Activated T-cell treated with anti-CD3 and anti-CD28 coated beads, Interleukin-2, amount 50 U/mL, for 1 hour (primary cell): ENCODE measurements at regions not wholly inside any gene's neighbourhood (a gene's known extent, or its start where the extent isn't known, plus 50 kb on each side); places are given as distances from the start of the nearest gene placed in this dataset.

Source experiments
- DNase-seq: peaks from one replicate; pipeline ENCODE4 v3.0.0-alpha.2; 2020

DNA sequence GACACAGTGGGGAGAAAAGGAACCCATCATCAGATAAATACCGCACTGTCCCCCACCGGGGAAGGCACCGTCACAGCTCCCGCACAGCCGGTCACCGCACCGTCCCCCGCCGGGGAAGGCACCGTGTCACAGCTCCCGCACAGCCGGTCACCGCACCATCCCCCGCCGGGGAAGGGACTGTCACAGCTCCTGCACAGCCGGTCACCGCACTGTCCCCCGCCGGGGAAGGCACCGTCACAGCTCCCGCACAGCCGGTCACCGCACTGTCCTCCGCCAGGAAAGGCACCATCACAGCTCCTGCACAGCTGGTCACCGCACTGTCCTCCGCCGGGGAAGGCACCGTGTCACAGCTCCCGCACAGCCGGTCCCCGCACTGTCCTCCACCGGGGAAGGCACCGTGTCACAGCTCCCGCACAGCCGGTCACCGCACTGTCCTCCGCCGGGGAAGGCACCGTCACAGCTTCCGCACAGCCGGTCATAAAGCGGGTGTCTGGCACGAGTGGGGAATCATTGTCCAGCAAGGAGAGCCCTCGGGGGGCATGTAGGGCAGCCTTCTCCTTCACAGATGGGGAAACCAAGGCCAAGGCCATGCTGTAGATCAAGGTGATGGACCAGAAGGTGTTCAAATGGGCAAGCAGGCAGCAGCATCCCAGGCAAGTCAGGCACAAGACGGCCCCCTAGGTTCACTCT is 280.1 kb downstream of the NPHP4 start:
- DNase-seq, result no peak

DNA sequence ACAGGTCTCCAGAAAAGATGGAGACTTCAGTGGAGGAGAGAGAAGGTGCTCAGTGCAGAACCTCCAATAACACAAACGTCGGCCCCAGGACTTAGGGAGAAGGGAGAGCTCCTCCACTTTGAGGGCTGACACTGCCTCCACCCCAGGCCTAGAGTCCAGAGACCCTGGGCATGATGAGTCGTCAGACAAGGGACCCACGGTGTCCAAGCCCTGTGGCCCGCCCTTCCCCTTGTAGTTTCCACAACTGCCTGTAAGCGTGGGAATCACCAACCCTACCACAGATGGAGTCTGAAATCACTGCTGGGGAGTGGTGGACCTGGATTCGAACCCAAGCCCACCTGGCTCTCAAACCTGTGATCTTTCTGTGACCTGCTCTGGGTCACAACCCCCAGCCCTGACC is 281.1 kb downstream of the NPHP4 start:
- DNase-seq, result no peak

DNA sequence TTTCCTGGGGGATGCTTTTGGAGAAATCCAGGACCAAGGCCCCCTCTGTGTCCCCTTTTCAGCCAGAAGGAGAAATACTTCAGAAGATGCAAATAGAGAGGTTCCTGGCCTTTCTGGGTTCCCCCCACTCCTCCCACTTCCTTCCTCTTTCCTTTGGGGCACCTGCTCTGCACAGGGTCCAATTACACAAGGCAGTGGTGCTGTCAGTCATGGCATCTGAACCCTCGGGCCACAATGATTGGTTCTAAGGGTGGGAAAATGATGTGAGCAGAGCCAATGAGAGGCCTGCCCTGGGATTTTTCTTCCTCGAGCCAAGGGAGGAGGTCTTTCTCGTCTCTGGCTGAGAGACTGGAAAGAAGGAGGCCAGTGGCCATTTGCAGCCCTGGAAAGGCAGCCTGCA is 282.2 kb downstream of the NPHP4 start:
- DNase-seq, result no peak

DNA sequence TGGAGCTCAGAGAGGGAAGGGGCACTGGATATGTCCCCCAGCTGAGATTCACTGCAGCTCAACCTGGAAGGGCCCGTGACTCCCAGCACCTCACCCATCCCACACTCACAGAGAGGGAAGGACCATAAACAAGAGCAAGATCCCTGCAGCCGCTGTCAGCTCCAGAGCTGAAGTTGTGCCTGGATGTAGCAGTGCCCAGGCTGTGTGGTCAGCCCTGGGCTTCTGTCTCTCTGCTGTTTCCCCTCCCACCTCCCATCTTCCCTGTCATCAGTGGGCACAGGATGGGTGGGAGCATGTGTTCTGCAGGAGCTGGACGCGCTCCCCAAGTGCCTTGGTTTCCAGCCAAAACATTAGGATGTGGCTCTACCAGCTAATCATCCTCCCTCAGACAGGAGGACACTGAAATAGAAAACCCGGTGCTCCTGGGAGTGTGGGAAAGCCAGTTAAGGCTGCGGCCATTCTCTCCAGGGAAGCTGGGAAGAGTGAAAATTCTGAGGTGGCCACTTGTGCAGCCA is 282.7 kb downstream of the NPHP4 start:
- DNase-seq, result no peak

DNA sequence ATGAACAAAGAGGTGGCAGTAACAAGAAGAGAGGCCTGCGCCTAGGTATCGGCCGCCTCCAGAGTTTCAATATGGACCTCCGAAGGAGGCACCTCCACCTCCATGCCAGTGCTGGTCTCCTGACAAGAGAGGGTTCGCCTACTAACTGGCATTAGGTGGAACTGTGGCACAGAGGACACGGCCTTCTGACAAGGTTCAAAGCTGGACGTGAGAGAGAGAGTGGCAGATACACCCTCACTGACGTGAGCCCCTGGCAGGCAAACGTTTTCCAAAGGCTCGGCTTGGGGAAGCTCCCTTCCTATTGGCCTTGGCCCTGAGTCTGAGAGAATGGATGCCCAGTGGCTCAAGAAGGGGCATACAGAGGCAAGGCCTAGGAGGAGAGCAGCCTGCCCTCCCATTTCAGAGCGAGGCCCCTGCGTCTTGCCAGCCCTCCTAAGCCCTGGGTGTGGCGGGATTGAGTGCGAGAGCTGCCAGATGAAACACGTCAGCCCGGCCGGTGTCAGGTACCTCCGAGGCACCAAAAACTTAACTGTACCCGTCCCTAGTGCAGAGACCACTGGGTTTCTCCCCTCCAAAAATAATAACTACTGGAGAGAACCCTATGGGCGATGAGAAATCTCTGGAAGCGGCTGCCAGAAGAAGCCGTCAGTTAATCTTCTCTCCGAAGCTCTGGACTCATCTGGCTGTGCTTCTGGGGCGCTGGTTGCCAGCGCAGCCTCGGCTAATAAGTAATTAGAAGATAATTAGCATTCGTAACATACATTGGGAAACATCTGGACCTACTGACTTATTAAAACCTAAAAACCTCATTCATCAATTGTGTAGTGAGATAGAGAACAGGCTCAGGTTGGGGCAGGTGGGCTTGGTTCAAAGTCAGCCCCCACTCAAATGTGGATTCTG is 283.6 kb downstream of the NPHP4 start:
- no peak for DNase-seq

DNA sequence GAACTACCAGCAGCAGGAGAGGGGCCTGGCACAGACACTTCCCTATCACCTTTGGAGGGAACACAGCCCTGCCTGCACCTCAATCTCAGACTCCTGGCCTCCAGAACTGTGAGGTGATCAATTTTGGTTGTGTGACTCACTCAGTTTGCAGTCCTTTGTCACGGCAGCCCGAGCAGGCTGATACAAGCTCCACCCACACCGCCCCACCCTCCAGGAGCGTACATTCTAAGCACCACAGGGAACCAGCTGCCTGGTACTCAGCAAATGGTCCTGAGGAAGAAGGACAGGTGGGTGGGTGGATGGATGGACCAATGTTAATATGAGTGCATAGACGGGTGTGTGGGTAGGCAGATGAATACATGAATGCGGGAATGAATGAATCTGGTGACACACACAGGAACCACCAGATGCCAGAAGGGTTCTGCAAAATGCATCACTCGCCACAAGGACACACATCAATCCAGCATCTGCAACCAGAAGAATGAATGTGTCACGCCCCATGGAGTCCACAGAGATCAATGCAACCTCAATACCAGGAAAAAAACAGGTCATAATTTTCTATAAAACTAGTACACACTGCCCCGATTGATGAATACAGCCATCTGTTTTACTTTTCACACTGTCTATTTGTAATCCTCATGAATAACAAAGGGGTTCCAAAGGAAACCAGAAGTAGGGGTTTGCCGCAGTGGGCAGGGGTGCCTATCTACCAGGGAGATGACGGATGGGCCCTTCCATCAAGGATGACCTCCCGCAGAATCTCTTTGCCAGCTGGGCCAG is 284.5 kb downstream of the NPHP4 start:
- no peak for DNase-seq

DNA sequence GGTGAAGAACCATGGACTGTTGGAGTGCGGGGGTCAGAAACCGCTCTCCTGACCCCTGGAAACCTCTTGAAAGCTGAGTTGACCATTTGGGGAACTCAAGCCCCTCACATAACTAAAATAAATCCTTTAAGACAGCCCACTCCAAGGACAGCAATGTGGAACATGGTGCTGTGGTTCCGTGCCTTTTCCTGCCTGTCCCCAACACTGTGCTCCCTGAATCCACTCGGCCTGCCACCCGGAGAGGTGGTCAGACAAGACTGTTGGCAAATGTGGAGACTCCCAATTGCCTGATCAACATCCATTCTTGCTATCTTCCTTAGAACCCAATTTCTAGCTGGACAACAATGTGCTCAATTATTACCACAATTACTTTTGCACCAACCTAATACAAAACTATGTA is 286.0 kb downstream of the NPHP4 start:
- DNase-seq, result no peak

DNA sequence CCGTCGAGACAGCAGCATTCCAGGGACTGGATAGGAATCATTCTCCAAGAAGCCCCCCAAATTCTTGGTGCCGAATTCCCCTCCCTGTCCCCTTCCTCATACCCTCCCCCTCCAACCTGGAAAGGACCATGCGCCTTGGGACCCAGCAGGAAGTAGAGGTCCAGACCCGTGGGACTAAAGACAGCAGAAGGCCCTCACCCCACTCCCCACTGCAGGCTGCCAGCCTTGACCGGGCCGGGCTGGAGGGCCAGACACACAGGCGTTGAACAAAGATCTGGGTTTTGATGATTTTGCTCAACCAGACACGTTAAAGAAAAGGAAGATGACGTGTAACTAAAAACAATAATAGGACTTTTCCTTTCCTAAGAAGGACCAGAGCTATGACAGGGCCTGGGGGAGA is 286.5 kb downstream of the NPHP4 start:
- no peak for DNase-seq

DNA sequence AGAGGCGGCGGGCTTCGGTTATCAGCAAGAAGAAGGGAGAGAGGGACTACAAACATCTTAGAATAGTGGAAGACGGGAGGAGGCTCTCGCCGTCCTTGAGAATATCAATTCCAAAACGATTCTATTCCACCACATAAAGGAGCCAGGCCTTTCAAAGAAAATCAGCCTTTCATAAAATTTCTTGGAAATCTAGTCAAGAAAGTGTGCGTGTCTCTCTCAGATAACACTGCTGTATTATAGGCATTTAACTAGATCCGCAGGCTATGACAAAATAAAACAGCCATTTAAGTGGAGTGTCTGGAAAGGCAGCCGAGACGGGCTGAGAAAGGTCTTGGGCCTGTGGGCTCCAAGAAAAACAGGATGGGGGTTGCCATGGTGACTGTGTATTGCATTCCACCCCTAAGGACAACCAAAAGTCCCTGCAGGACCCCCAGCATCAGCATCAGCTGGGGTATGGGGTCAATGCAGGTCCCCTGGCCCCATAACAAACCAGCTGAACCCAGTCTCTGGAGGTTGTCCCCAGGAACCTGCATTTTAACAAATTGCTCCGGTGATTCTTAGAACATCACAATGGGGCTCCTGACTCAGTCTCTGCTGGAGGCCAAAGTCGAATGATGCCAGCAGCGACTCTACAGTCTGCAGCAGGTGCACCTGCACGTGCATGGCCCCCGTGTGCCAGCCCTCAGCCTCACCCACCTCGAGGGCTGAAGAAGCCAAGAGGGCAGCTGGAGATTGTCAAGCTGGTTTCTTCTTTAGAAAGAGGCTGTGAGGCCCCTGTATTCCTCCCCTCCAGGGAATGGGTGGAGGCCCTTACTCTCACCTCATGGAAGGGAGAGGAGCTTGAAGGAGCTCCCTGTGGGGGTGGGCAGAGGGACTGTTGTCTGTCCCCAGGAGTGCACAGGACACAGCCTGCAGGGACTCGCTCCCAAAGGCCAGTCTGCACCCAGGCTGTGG is 287.4 kb downstream of the NPHP4 start:
- no peak for DNase-seq

DNA sequence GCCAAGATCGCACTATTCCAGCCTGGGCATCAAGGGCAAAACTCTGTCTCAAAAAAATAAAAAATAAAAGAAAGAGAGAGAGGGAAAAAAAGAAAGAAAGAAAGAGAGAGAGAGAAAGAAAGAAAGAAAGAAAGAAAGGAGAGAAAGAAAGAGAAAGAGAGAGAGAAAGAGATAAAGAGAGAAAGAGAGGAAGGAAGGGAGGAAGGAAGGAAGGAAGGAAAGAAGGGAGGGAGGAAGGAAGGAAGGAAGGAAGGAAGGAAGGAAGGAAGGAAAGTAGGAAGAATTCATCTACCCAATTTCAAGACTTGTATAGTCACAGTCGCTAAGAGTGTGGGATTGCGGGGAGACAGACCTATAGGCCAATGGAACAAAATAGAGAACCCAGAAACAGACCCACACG is 290.6 kb downstream of the NPHP4 start:
- no peak for DNase-seq

DNA sequence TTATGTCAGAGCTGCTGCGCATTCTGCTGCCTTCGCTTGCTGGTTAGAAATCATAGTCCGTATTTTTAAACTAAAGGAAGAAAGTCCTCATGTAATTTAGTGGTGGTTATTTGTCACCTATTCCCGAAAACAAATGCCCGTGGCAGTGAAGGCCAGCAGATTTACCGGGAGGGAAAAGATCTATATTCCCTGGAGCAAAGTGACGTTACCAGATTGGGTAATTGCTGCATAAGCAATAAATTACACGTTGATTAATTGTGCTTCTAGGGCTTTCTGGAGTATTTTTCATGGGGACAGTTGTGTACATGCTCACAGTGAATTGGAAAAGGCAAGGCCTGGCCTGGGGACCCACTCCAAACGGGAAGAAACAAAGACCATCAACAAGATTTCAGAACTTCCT is 298.7 kb downstream of the NPHP4 start:
- no peak for DNase-seq

DNA sequence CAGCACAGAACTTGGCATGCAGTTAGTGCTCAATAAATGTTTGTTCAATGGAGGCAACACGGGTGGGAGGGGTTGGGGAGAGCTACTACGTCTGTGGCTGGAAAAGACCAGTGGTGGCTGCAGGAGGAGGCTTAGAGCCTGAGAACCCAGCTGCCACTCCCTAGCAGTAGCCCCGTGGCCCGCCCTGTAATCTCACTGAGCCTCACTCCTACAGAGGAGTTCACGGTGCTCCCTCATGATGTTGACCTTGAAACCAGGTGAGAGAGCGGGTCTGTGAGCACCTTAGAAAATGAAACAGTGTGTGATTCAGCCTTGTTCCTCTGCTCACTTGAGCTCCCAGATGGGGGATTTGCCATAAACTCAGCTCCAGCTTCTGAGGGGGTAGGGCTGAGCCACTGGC is 299.6 kb downstream of the NPHP4 start:
- no peak for DNase-seq

DNA sequence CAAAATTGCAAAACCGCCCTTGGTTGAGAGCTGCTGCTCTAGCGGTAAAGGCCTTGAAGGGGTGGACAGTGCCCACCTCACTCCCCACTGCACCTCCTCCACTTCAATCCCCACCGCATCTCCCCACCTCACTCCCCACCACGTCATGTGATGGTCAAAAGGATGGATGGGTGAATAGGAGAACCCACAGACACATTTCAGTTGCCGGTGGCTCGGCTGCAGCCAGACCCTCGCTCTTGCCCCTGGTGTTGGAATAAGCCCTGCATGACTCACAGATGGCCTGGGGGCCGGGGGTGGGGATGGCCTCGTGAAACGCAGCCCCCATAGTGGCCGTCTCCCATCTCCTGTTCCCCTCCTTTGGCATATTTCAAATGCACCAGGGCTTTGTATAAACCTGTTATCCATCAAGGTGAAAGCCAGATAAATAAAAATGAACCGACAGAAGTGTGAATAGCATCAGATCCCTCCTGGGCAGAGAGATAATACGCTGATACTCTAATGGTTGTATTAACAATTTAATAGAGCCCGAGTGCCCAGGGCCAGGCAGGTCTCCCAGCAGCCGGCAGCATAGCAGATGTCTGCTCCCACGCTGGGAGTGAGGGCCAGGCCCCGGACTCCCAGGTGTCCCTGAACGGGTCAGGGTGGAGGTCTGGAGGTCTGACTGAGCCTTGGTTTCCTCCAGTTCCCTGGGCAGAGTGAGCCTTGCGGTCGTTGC is 300.3 kb downstream of the NPHP4 start:
- no peak for DNase-seq

DNA sequence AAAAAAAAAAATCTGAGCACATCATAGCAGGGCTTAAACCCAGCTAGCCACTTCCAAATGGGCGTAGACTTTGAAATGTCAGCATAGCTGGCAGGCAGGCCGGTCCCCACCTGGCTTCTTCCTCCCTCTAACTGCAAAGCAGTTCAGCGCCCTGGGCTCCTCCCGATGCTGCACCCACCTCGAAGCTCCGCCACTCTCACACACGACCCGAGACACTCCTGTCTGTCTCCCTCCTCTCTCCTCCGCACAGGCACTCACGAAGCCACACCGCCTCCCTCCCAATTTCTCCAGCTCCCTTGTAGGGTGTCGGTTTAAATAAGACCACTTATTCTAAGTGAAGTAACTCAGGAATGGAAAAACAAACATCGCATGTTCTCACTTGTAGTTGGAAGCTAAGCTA is 301.3 kb downstream of the NPHP4 start:
- DNase-seq, result no peak

DNA sequence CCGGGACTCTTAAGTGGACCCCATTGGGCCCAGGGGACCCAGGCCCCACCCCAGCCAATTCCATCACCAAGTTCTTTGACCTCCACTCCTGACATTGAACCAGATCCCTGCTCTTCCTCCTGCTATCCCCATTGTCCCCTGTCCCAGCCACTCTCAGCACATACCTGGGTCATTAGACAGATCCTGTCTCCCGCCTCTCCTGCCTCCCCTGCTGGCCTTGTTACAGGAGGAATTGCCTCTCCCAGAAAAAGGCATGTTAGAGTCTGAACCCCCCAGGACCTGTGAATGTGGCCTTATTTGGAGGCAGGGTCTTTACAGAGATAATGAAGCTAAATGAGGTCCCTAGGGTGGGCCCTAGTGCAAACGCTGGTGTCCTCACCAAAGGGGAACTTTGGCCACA is 301.9 kb downstream of the NPHP4 start:
- DNase-seq, result no peak

DNA sequence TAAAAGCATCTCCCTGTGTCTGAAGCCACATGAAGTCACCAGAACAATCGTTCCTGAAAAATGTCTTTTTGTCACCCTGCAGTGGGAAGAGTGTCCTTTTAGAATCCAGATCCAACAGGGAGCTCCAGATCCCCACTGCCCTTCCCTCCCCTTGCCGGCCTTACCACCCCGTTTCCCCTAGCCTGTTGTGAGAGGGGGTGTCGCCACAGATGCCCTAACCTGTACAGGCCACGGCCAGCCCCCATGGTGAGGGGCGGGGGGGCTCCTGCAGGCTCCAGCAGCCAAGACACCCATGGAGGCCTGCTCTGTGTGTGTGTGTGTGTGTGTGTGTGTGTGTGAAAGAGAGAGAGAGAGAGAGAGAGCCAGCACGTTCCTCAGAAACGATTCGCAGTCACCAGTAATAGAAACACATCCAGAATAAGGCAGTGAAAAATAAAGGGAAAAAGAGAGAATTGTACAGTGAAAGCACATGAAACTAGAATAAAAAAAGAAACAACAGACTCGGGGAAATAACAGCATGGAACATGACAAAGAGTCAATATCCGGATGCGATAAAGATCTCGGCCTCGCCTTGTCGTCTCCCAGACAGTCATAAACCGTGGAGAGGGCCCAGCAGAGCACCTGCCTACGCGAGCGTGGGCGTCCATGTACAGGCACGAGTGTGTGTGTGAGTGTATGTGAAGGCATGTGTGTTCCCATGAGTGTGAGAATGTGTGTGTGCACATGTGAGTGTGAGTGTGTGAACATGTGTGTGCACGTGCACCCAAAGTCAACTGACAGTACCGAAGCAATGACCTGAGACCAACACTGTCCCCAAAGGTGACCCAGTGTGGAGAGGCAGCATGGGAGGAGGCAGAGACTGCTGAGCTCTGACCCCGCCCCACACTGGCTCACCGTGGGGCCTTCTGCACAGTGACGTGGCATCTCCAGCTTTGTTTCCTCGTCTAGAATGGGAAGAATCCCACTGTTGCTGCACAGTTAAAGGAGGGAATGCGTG is 303.8 kb downstream of the NPHP4 start:
- DNase-seq, result no peak

DNA sequence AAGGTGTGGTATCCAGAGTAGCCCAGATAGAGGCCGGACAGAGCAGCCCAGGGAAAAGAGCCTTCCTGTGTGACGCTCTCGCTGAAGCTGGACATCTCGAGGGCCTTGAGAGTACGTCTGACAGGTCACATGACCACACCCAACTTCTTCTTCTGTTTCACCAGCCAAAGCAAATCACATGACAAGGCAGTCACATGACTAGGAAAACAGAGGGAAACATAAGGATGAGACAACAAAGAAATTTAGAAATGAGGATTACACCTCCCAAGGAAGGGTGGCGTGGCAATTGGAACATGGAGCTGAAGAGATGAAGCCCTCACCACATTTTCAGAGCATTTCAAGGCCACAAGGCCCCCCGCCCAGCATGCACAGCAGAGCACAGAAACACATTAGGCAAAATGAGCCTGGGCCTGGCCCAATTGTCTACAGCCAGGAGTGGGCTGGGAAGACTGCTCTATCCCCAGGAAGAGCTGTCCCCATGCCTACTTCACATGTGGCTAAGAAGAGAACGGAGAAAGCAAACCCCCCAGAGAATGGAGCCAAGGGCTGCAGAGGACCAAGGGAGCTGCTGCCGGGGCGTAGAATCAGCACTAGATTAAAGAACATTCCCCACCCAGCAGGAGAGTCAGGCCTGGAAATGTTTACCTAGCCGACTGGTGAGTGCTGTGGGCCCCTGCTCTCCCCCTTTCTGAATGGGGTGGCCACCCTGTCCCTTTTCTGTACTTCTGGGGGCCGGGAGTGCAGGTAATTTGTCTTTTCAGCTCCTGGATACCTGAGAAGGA is 305.1 kb downstream of the NPHP4 start:
- no peak for DNase-seq

DNA sequence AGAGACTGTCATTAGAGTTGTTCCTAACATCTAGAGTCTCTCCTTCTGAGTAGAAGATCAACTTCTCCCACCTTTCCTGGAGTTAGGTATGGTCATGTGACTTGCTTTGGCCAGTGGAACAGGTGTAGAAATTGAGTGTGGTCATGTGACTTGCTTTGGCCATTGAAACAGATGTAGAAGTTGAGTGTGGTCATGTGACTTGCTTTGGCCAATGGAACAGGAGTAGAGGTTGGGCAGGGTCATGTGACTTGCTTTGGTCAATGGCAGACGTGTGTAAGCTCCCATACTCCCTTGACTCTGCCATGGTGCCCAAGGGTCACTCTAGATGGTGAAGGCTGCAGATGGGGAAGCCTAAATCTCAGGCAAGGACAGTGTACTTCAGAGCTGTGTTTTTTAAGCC is 306.0 kb downstream of the NPHP4 start:
- no peak for DNase-seq

DNA sequence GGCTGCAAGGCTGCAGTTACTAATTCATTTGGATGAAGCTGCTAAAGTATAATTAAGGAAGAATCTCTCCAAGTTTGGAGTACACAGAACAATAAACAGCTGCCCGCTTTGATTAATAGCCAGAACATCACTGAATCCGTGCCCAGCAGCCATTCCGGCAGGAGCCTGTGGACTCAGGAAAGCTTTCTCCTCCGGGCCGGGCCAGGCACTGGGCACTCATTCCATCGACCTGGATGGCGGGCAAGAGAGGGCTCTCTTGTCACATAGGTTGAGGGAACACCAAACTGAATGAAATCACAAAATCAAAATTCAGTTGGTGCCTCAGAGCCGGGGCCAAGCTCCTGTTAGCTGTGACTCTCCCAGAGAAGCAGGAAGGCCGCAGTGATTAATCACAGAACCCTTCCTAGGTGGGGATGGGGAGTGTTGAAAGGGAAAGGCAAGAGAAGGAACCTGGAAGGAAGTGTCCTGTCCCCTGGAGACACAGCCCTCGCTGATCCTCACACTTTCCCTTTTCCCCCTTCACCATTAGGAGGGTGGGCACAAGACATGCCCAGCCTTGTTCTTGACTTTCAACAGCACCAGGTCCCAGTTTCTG is 306.7 kb downstream of the NPHP4 start:
- no peak for DNase-seq
